ENCODE measurements at regions not wholly inside any gene's neighbourhood (a gene's known extent, or its start where the extent isn't known, plus 50 kb on each side); places are given as distances from the start of the nearest gene placed in this dataset.
A peak's percentile ranks its signal among the peaks of the same experiment; 100 is the strongest.

GRCh38 chr6:130680116-130680515 lies 147.1 kb upstream of the SMLR1 start:
- peak; percentile 83 for ATAC-seq (ENCODE audit: low FRiP score)
- no peak for TF ChIP-seq CTCF (IDR thresholded peaks at IDR 0.05)
- DNase-seq (ENCODE audit: low spot score), result no peak

GRCh38 chr6:130681028-130681427 lies 146.2 kb upstream of the SMLR1 start:
- DNase-seq (ENCODE audit: low spot score) (no peak), ATAC-seq (ENCODE audit: low FRiP score) (peak; percentile 49)
- no peak for TF ChIP-seq CTCF (IDR thresholded peaks at IDR 0.05)

GRCh38 chr6:130682066-130682465 lies 145.1 kb upstream of the SMLR1 start:
- TF ChIP-seq CTCF (IDR thresholded peaks at IDR 0.05), result no peak
- DNase-seq (ENCODE audit: low spot score) (no peak), ATAC-seq (ENCODE audit: low FRiP score) (no peak)

- DNase-seq (ENCODE audit: low spot score) (no peak), ATAC-seq (ENCODE audit: low FRiP score) (no peak)
- TF ChIP-seq CTCF (IDR thresholded peaks at IDR 0.05), result no peak
These were observed 143.3 kb upstream of the SMLR1 start for GRCh38 chr6:130683761-130684517.

GRCh38 chr6:130692659-130693058 lies 134.5 kb upstream of the SMLR1 start:
- DNase-seq (ENCODE audit: low spot score) (no peak), ATAC-seq (ENCODE audit: low FRiP score) (no peak)
- no peak for TF ChIP-seq CTCF (IDR thresholded peaks at IDR 0.05)

GRCh38 chr6:130693944-130694343 lies 133.3 kb upstream of the SMLR1 start:
- no peak for ATAC-seq (ENCODE audit: low FRiP score)
- no peak for TF ChIP-seq CTCF (IDR thresholded peaks at IDR 0.05)
- DNase-seq (ENCODE audit: low spot score), result no peak

- no peak for DNase-seq (ENCODE audit: low spot score)
- no peak for TF ChIP-seq CTCF (IDR thresholded peaks at IDR 0.05)
- no peak for ATAC-seq (ENCODE audit: low FRiP score)
These were observed 132.6 kb upstream of the SMLR1 start for GRCh38 chr6:130694606-130695005.

All from omental fat pad (tissue), 3 donors.